WTC11 (cell line): ENCODE measurements at regions not wholly inside any gene's neighbourhood (a gene's known extent, or its start where the extent isn't known, plus 50 kb on each side); places are given as distances from the start of the nearest gene placed in this dataset.

Experiments
- ATAC-seq: fragments of 200-7000 bp; cut with Tn5 transposase; 2 replicates; pipeline ENCODE4 v1.10.0; 2021; ENCODE audit warnings: mild to moderate bottlenecking, moderate library complexity
- CTCF ChIA-PET: fragments of 300-600 bp; sonication (Branson Sonifier 250); formaldehyde crosslinking; loops from one replicate; lab custom pipeline; 2021; ENCODE audit warnings: antibody characterized with exemption; lab: Charles Lee
- POLR2A ChIA-PET: fragments of 350-600 bp; sonication (Branson Sonifier 250); formaldehyde crosslinking; loops from one replicate; lab custom pipeline; 2021; ENCODE audit warnings: antibody characterized with exemption; lab: Charles Lee
- DNase-seq: peaks from one replicate; pipeline ENCODE4 v3.0.0; 2021; ENCODE audit warnings: low spot score
- H3K27ac Mint-ChIP-seq: 2 replicates; pipeline ENCODE4 v1.8.0; 2021; ENCODE audit warnings: mixed read lengths
- H3K27me3 Mint-ChIP-seq: 2 replicates; pipeline ENCODE4 v1.8.0; 2021; ENCODE audit warnings: low read depth, mild to moderate bottlenecking, moderate library complexity, mixed read lengths
- H3K36me3 Mint-ChIP-seq: 2 replicates; pipeline ENCODE4 v1.8.0; 2021; ENCODE audit warnings: mixed read lengths
- H3K4me1 Mint-ChIP-seq: 2 replicates; pipeline ENCODE4 v1.8.0; 2022; ENCODE audit warnings: mixed read lengths
- H3K4me3 Mint-ChIP-seq: 2 replicates; pipeline ENCODE4 v1.8.0; 2021; ENCODE audit warnings: mild to moderate bottlenecking, moderate library complexity, mixed read lengths
- H3K9me3 Mint-ChIP-seq: 2 replicates; pipeline ENCODE4 v1.8.0; 2021; ENCODE audit warnings: mixed read lengths
- CBFB ChIP-seq: sonication (generic); formaldehyde crosslinking; IDR thresholded peaks from 2 replicates; pipeline ENCODE4 v1.8.1; 2022; ENCODE audit warnings: mild to moderate bottlenecking, low read depth, missing genetic modification reagents
- CREM ChIP-seq: sonication (generic); formaldehyde crosslinking; IDR thresholded peaks from 2 replicates; pipeline ENCODE4 v1.8.1; 2022; ENCODE audit warnings: mild to moderate bottlenecking, missing genetic modification reagents, moderate library complexity
- GABPB1 ChIP-seq: sonication (generic); formaldehyde crosslinking; IDR thresholded peaks from 2 replicates; pipeline ENCODE4 v1.8.1; 2023; ENCODE audit warnings: mild to moderate bottlenecking, missing genetic modification reagents
- GTF2I ChIP-seq: fragments of 250-450 bp; sonication (Bioruptor Pico); conservative IDR thresholded peaks from 2 replicates; pipeline ENCODE4 v1.4.0; 2021; ENCODE audit warnings: mild to moderate bottlenecking
- MXD4 ChIP-seq: fragments of 250-450 bp; sonication (Bioruptor Pico); IDR thresholded peaks from 2 replicates; pipeline ENCODE4 v1.8.0; 2021; ENCODE audit warnings: mild to moderate bottlenecking, moderate library complexity, borderline replicate concordance
- NFATC4 ChIP-seq: fragments of 250-450 bp; sonication (Bioruptor Pico); IDR thresholded peaks from 2 replicates; pipeline ENCODE4 v1.9.0; 2021; ENCODE audit warnings: mild to moderate bottlenecking
- NR2C2 ChIP-seq: sonication (generic); formaldehyde crosslinking; IDR thresholded peaks from 2 replicates; pipeline ENCODE4 v1.8.0; 2022; ENCODE audit warnings: mild to moderate bottlenecking, missing genetic modification reagents
- RORB ChIP-seq: fragments of 250-450 bp; sonication (Bioruptor Pico); IDR thresholded peaks from 2 replicates; pipeline ENCODE4 v1.9.0; 2021; ENCODE audit warnings: mild to moderate bottlenecking
- SOX15 ChIP-seq: fragments of 250-450 bp; sonication (Bioruptor Pico); IDR thresholded peaks from 2 replicates; pipeline ENCODE4 v1.9.0; 2021; ENCODE audit warnings: mild to moderate bottlenecking
- TCF7 ChIP-seq: sonication (generic); formaldehyde crosslinking; IDR thresholded peaks from 2 replicates; pipeline ENCODE4 v1.8.0; 2022; ENCODE audit warnings: mild to moderate bottlenecking, low read depth, missing genetic modification reagents, moderate library complexity
- ZBTB21 ChIP-seq: sonication (generic); formaldehyde crosslinking; IDR thresholded peaks from 2 replicates; pipeline ENCODE4 v1.8.1; 2023; ENCODE audit warnings: mild to moderate bottlenecking, missing genetic modification reagents, borderline replicate concordance
- ZNF396 ChIP-seq: fragments of 250-450 bp; sonication (Bioruptor Pico); IDR thresholded peaks from 2 replicates; pipeline ENCODE4 v1.8.0; 2021; ENCODE audit warnings: mild to moderate bottlenecking, moderate library complexity, borderline replicate concordance
- ZNF416 ChIP-seq: fragments of 250-450 bp; sonication (Bioruptor Pico); IDR thresholded peaks from 2 replicates; pipeline ENCODE4 v1.9.0; 2021; ENCODE audit warnings: mild to moderate bottlenecking, inconsistent platforms
- TF ChIP-seq, protein P1 (sequence below): fragments of 250-450 bp; sonication (Bioruptor Pico); IDR thresholded peaks from 2 replicates; pipeline ENCODE4 v1.9.0; 2021; ENCODE audit warnings: mild to moderate bottlenecking, borderline replicate concordance
- TF ChIP-seq, protein P2 (sequence below): sonication (generic); formaldehyde crosslinking; conservative IDR thresholded peaks from 2 replicates; pipeline ENCODE4 v1.8.1; 2023; ENCODE audit warnings: mild to moderate bottlenecking, low read depth, missing genetic modification reagents, moderate library complexity
- TF ChIP-seq, protein P3 (sequence below): sonication (generic); formaldehyde crosslinking; IDR thresholded peaks from 2 replicates; pipeline ENCODE4 v1.8.1; 2022; ENCODE audit warnings: mild to moderate bottlenecking, moderate library complexity, missing genetic modification reagents
- TF ChIP-seq, protein P4 (sequence below): sonication (generic); formaldehyde crosslinking; IDR thresholded peaks from 2 replicates; pipeline ENCODE4 v1.8.0; 2023; ENCODE audit warnings: mild to moderate bottlenecking, missing genetic modification reagents
- TF ChIP-seq, protein P5 (sequence below): fragments of 250-450 bp; sonication (Bioruptor Pico); conservative IDR thresholded peaks from 2 replicates; pipeline ENCODE4 v1.9.0; 2021; ENCODE audit warnings: mild to moderate bottlenecking

DNA sequence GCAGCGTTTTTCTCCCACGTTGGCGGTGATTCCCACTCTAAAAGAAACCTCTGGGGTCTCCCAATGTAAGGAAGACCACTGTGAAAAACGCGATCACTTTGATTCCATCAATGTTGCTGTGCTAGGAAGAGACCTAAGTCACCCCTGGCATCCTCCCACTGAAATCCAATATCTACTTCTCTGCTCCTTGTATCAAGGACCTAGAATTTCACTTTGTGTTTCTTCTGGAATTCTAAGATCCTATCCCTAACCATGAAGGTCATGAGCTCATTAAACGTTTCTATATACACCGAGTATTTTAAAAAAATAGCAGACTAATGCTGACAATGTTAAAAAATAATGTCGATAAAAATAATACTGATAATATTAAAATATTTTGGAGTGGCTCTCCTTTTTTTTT lies 118.8 kb upstream of the MYO10 start:
- DNase-seq: no peak
- Mint-ChIP-seq H3K9me3 (no peaks in the 10 kb centered on the region), H3K27me3 (no peaks in the 10 kb centered on the region), H3K27ac (no peak overlapping the region), H3K4me1 (peaks cover 19% of the 10 kb centered on the region), H3K36me3 (no peaks in the 10 kb centered on the region), H3K4me3 (no peak overlapping the region)
- POLR2A ChIA-PET: no interaction called here
- CTCF ChIA-PET: interaction anchor here (0.6 to 2.6 kb wide), 4 partner anchors 78 to 1251 kb away, joined by 3 to 9 read pairs (median 3); no protein-coding TSS in a partner anchor
- TF ChIP-seq, protein P1, sequence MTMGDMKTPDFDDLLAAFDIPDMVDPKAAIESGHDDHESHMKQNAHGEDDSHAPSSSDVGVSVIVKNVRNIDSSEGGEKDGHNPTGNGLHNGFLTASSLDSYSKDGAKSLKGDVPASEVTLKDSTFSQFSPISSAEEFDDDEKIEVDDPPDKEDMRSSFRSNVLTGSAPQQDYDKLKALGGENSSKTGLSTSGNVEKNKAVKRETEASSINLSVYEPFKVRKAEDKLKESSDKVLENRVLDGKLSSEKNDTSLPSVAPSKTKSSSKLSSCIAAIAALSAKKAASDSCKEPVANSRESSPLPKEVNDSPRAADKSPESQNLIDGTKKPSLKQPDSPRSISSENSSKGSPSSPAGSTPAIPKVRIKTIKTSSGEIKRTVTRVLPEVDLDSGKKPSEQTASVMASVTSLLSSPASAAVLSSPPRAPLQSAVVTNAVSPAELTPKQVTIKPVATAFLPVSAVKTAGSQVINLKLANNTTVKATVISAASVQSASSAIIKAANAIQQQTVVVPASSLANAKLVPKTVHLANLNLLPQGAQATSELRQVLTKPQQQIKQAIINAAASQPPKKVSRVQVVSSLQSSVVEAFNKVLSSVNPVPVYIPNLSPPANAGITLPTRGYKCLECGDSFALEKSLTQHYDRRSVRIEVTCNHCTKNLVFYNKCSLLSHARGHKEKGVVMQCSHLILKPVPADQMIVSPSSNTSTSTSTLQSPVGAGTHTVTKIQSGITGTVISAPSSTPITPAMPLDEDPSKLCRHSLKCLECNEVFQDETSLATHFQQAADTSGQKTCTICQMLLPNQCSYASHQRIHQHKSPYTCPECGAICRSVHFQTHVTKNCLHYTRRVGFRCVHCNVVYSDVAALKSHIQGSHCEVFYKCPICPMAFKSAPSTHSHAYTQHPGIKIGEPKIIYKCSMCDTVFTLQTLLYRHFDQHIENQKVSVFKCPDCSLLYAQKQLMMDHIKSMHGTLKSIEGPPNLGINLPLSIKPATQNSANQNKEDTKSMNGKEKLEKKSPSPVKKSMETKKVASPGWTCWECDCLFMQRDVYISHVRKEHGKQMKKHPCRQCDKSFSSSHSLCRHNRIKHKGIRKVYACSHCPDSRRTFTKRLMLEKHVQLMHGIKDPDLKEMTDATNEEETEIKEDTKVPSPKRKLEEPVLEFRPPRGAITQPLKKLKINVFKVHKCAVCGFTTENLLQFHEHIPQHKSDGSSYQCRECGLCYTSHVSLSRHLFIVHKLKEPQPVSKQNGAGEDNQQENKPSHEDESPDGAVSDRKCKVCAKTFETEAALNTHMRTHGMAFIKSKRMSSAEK: no peak
- no peak for TF ChIP-seq SOX15 (CRISPR knock-in tag)
- TF ChIP-seq, protein P2, sequence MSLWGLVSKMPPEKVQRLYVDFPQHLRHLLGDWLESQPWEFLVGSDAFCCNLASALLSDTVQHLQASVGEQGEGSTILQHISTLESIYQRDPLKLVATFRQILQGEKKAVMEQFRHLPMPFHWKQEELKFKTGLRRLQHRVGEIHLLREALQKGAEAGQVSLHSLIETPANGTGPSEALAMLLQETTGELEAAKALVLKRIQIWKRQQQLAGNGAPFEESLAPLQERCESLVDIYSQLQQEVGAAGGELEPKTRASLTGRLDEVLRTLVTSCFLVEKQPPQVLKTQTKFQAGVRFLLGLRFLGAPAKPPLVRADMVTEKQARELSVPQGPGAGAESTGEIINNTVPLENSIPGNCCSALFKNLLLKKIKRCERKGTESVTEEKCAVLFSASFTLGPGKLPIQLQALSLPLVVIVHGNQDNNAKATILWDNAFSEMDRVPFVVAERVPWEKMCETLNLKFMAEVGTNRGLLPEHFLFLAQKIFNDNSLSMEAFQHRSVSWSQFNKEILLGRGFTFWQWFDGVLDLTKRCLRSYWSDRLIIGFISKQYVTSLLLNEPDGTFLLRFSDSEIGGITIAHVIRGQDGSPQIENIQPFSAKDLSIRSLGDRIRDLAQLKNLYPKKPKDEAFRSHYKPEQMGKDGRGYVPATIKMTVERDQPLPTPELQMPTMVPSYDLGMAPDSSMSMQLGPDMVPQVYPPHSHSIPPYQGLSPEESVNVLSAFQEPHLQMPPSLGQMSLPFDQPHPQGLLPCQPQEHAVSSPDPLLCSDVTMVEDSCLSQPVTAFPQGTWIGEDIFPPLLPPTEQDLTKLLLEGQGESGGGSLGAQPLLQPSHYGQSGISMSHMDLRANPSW (CRISPR knock-in tag): no peak
- TF ChIP-seq CBFB (CRISPR knock-in tag): no peak
- TF ChIP-seq RORB (CRISPR knock-in tag): no peak
- TF ChIP-seq NR2C2 (CRISPR knock-in tag): no peak
- TF ChIP-seq, protein P3, sequence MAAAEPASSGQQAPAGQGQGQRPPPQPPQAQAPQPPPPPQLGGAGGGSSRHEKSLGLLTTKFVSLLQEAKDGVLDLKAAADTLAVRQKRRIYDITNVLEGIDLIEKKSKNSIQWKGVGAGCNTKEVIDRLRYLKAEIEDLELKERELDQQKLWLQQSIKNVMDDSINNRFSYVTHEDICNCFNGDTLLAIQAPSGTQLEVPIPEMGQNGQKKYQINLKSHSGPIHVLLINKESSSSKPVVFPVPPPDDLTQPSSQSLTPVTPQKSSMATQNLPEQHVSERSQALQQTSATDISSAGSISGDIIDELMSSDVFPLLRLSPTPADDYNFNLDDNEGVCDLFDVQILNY: no peak
- TF ChIP-seq ZBTB21: no peak
- TF ChIP-seq ZNF396 (CRISPR knock-in tag): no peak
- TF ChIP-seq, protein P4, sequence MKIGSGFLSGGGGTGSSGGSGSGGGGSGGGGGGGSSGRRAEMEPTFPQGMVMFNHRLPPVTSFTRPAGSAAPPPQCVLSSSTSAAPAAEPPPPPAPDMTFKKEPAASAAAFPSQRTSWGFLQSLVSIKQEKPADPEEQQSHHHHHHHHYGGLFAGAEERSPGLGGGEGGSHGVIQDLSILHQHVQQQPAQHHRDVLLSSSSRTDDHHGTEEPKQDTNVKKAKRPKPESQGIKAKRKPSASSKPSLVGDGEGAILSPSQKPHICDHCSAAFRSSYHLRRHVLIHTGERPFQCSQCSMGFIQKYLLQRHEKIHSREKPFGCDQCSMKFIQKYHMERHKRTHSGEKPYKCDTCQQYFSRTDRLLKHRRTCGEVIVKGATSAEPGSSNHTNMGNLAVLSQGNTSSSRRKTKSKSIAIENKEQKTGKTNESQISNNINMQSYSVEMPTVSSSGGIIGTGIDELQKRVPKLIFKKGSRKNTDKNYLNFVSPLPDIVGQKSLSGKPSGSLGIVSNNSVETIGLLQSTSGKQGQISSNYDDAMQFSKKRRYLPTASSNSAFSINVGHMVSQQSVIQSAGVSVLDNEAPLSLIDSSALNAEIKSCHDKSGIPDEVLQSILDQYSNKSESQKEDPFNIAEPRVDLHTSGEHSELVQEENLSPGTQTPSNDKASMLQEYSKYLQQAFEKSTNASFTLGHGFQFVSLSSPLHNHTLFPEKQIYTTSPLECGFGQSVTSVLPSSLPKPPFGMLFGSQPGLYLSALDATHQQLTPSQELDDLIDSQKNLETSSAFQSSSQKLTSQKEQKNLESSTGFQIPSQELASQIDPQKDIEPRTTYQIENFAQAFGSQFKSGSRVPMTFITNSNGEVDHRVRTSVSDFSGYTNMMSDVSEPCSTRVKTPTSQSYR (CRISPR knock-in tag): no peak
- no peak for TF ChIP-seq GTF2I (CRISPR knock-in tag)
- TF ChIP-seq GABPB1 (CRISPR knock-in tag): no peak
- TF ChIP-seq ZNF416 (CRISPR knock-in tag): no peak
- no peak for TF ChIP-seq CREM
- no peak for TF ChIP-seq TCF7 (CRISPR knock-in tag)
- TF ChIP-seq MXD4 (CRISPR knock-in tag): no peak
- TF ChIP-seq, protein P5, sequence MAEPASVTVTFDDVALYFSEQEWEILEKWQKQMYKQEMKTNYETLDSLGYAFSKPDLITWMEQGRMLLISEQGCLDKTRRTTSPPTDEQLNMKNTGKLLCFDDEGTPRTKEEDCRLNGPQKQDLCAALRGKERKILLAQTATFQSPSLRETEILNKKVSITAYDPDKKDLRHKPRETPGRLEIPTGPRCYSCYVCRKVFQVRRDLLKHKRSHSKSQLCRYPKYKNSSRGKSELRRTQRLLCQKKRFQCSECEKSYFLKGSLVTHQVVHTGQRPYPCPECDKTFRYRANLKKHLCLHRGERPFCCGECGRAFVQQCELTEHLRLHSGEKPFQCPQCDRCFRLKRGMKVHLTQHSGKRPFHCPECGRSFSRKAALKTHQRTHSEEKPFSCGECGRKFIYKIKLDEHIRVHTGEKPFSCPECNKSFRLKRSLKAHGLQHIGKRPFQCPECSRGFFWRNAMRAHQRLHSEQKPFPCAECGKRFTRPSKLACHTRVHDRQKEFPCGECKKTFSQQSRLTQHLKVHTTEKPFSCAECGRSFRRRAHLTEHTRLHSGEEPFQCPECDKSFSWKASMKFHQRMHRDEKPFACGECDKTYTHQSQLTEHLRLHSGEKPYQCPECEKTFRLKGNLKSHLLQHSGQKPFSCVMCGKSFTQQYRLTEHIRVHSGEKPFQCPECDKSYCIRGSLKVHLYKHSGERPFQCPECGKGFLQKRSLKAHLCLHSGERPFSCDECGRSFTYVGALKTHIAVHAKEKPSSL (CRISPR knock-in tag): no peak
- TF ChIP-seq NFATC4 (CRISPR knock-in tag): no peak
- no peak for ATAC-seq
